AG09319 (cell line): ENCODE measurements at regions not wholly inside any gene's neighbourhood (a gene's known extent, or its start where the extent isn't known, plus 50 kb on each side); places are given as distances from the start of the nearest gene placed in this dataset.
"Not testable (repeated sequence)": the region's sequence is repeated elsewhere in the genome, so short reads cannot be mapped to it uniquely, and the experiment has no call there.

Source experiments
- DNase-seq: peaks from one replicate; pipeline ENCODE4 v3.0.0-alpha.2; 2010; ENCODE audit warnings: low read depth; ENCODE audit errors: extremely low read depth
- CTCF ChIP-seq: IDR thresholded peaks from 2 replicates; pipeline ENCODE4 v1.5.1; 2011; ENCODE audit warnings: low read depth, mild to moderate bottlenecking, inconsistent platforms, low read length, moderate library complexity

GRCh38 chr1:177413982-177414596, 243.3 kb downstream of the BRINP2 start:
- no peak for DNase-seq
- TF ChIP-seq CTCF = no peak

GRCh38 chr1:177411381-177411780, 240.6 kb downstream of the BRINP2 start:
- no peak for DNase-seq
- no peak for TF ChIP-seq CTCF

GRCh38 chr1:177410179-177410766, 239.5 kb downstream of the BRINP2 start:
- TF ChIP-seq CTCF = no peak
- DNase-seq = no peak

- DNase-seq = not testable (repeated sequence)
Observed at GRCh38 chr1:177406323-177406722, 235.6 kb downstream of the BRINP2 start.

GRCh38 chr1:177392336-177392735, 221.6 kb downstream of the BRINP2 start:
- TF ChIP-seq CTCF = no peak
- DNase-seq = no peak

- TF ChIP-seq CTCF = no peak
- DNase-seq = no peak
Observed at GRCh38 chr1:177385760-177386698, 215.3 kb downstream of the BRINP2 start.

- TF ChIP-seq CTCF = no peak
- DNase-seq = no peak
Observed at GRCh38 chr1:177384461-177384860, 213.7 kb downstream of the BRINP2 start.
